ENCODE measurements at regions not wholly inside any gene's neighbourhood (a gene's known extent, or its start where the extent isn't known, plus 50 kb on each side); places are given as distances from the start of the nearest gene placed in this dataset.

DNA sequence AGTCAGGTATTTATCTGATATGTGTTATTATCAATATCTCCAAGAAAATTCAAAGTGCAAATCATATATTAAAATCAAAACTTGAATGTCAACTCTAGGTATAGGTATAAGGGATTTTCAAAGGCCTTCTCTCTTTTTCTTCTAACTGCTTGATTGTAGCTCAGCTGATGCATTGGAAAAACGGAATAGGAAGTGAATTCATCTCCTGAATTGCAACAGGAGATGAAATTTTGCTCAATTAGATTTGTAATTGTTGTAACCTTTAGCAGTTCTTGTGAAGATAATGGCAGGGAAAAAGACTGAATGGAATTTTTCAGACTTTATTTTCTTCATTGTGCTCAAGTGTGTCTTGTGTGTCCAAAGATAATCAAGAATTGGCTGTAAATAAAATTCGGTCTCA is 190.2 kb upstream of the KCNJ16 start:
- DNase-seq (ENCODE audit: low read depth in 2 of 2), result no peak

DNA sequence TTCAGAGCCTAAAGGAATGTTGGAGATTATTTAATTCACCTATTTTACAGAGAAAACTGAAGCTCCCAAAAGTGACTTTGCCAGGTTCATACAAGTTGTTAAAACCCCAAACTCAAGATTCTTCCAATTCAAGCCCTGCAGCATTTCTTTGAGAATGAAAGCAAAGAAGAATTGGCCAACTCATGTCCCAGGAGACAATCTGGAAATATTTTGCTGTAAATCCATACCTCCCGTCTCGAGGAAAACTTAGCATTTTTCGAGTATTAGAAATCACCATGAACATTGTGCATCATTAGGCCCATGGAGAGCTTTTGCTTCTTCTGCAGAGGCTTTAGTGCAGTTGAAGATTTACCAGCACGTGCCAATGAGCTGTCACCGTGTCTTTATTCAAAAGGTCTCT is 176.4 kb upstream of the KCNJ16 start:
- DNase-seq (ENCODE audit: low read depth in 2 of 2), result peak; percentile 60 to 65

DNA sequence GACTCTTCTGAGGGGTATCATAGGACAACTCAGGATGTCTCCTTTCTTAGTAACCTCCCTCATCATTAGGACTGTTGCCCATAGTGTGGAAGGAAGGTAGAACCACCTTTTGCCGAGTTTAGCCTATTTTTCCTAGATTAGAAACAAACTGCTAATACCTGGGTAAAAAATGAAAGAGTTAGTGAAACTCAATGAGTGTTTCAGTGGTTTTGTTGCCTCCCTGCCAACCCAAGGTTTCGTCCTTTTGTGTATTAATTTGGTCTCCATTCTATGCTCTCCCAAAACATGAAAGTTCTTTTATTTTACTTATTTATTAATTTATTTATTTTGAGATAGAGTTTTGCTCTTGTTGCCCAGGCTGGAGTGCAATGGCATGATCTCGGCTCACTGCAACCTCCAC is 174.9 kb upstream of the KCNJ16 start:
- DNase-seq (ENCODE audit: low read depth in 2 of 2), result no peak

- no peak for DNase-seq (ENCODE audit: low read depth in 2 of 2)
Observed at GRCh38 chr17:69900829-69901228, 174.2 kb upstream of the KCNJ16 start.

GRCh38 chr17:69906306-69906705 is 168.7 kb upstream of the KCNJ16 start:
- no peak for DNase-seq (ENCODE audit: low read depth in 2 of 2)

DNA sequence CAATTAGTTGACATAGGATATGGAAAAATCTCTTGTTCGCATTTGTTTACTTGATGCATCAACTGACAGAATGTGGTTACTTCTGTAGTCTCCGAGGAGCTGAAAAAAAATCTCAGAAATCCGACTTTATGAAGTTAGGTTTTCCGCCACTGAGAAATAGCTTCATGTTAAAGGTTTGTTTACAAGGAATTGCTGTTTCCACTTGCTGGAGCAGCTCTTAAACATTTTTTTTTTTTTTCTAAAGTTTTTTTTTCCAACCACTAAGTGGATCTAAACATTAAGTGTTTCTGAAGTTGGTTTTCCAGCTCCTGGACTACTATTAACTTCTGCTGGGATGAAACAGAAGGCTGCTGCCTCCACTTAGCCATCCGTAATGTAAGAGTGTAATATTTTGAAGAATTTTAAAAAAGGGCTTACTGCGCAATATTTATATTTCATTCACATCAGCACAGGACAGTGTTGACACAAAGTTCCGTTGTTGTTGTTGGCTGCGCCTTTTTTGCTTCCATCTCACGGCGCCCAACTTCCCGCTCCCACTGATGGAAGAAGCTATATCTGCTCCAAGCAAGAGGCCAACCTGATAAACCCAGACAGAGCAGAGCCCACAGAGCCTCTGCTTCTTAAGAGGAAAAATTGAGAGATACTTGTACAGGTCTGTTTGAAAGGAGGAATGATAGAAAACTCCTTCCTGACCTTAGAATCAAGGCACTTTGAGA is 167.7 kb upstream of the KCNJ16 start:
- DNase-seq (ENCODE audit: low read depth in 2 of 2), result no peak

DNA sequence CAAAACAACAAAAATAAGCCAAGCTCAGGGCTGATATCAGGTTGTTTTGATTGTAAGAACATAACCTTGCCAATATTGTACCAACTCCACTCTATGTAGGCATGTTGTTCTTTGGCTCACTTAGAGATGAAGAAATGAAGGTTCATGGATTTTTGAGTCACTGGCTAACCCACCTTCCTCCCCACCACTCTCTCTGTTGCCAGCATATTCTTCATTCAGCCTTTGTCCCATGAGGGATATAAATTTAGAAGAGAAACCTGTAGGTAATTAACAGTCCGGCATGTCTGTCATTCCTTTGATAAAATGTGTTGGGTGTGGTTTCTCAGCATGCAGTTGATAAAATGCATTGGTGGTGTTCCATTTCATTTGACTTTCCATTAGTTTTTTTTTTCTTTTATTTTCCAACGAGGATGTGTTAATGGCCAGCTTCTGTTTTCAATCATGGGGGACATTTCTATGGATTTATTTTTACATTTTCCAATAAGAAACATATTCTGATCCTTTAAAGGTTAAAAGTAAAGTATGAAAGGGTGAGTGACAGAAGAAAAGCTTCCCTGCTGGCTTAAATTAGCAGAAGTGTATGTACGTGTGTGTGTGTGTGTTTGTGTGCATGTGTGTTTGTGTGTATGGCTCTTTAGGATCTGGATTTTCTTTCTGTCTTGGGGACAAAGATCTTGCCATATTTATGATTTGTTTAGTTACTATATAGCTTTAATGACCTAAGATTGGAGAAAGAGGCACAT is 166.2 kb upstream of the KCNJ16 start:
- DNase-seq (ENCODE audit: low read depth in 2 of 2), result peak; percentile 47 to 56

GRCh38 chr17:69909389-69909788 is 165.6 kb upstream of the KCNJ16 start:
- no peak for DNase-seq (ENCODE audit: low read depth in 2 of 2)

- DNase-seq (ENCODE audit: low read depth in 2 of 2), result no peak
Observed at GRCh38 chr17:69912805-69913204, 162.2 kb upstream of the KCNJ16 start.

DNA sequence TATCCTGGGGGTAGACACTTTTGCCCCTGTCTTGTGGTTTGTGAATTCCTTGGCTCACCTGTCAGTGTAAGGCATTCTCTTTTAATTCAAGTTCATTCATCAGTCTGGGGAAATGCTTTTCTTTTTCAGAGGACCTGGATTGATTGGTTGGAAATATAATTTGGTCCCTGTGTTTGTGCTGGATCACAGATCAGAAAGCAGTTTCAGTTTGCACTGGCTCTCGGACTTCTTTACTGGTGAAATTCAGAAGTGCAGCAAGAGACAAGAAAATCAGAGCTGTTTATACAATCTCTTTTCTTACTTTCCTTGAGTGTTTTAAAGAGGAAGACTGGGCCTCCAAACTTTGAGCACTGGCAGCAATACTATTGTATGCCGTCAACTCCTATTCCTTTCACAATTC is 161.8 kb upstream of the KCNJ16 start:
- no peak for DNase-seq (ENCODE audit: low read depth in 2 of 2)

DNA sequence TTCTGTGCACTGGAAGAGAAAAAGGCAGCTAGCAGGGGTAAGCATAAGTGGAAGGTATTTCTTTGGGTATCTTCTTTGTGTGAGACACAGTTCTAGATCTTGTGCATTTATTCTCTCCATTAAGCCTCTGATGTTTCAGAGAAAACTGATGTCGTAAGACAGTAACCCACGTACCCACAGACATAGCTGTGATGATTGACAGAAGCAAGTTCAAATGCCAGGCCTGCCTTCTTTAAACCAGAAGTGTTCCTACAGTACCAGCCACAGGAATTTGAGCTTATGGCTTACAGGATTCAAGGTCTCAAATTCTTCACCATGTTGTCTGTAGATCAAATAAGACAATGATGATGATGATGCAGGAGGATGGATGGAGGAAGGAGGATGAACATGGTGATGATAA is 161.4 kb upstream of the KCNJ16 start:
- DNase-seq (ENCODE audit: low read depth in 2 of 2), result no peak

DNA sequence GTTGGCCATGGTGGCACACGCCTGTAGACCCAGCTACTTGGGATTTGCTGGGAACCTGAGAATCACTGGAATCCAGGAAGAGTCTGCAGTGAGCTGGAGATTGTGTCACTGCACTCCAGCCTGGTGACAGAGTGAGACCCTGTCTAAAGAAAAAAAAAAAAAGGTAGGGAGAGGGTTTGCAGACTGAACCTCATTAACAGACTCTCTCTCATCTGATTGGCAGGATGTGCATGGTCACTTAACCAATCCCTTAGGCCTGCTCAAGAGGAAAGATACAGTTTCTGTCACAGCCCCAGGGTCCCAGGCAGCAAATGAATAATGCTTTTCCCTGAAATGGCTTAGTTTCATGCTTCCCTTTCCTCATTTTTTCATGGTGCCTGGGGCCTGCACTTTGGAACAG is 160.5 kb upstream of the KCNJ16 start:
- DNase-seq (ENCODE audit: low read depth in 2 of 2), result no peak

DNA sequence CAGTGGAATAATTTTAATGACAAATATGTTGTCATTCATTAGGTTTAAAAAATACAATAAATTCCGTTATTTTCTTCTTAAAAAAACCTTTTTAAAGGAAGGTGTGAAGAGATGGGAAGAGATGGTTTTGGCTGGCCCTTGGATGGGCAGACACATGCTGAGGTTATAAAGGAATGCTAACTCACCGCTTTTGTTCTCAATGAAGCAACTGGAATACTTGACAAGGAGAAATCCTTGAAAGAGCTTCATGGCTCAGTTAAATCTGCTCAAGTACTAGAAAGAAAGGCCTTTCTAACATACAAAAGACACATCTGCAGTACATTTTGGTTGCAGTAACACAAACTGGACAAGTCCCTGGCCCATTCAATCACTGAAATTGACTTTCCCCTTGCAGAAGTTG is 158.3 kb upstream of the KCNJ16 start:
- no peak for DNase-seq (ENCODE audit: low read depth in 2 of 2)

- no peak for DNase-seq (ENCODE audit: low read depth in 2 of 2)
Observed at GRCh38 chr17:69918164-69918563, 156.9 kb upstream of the KCNJ16 start.

GRCh38 chr17:69919789-69920188 is 155.2 kb upstream of the KCNJ16 start:
- no peak for DNase-seq (ENCODE audit: low read depth in 2 of 2)

GRCh38 chr17:69921046-69921445 is 154.0 kb upstream of the KCNJ16 start:
- no peak for DNase-seq (ENCODE audit: low read depth in 2 of 2)

DNA sequence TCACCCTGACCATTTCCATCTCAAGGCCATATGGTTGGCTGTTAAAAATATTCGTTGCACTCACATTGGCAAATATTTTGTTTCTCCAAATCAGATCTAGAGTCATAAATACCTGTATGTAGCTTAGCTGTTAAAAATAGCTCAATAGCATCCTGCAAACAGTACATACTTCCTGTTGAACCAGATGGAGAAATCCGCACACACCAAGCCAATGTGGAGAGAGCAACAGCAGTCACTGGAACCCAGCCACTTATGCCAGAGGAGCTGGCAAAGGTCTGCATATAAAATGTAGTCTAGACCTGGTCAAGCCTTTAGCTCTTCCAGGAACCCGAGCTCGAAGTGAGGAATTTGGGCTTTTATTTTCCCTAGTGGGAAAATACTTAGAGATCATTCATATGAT is 146.4 kb upstream of the KCNJ16 start:
- no peak for DNase-seq (ENCODE audit: low read depth in 2 of 2)

DNA sequence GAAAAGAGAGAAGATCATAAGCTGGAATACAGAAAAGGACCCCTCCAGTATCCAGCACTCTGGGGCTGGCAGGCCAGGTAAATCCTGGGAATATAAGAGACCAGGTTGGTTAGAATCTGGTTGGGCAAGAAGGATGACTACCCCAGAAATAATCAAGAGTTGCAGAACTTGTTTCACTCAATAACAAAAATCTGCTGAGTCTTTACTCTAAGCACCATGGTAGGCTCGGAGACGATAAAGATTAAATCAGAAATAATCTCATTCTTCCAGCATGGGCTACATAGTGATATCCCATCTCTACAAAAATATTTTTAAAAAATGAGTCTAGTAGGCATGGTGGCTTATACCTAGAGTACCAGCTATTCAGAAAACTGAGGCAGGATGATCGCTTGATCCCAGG is 138.0 kb upstream of the KCNJ16 start:
- no peak for DNase-seq (ENCODE audit: low read depth in 2 of 2)

GRCh38 chr17:69943058-69943457 is 132.0 kb upstream of the KCNJ16 start:
- DNase-seq (ENCODE audit: low read depth in 2 of 2), result no peak

DNA sequence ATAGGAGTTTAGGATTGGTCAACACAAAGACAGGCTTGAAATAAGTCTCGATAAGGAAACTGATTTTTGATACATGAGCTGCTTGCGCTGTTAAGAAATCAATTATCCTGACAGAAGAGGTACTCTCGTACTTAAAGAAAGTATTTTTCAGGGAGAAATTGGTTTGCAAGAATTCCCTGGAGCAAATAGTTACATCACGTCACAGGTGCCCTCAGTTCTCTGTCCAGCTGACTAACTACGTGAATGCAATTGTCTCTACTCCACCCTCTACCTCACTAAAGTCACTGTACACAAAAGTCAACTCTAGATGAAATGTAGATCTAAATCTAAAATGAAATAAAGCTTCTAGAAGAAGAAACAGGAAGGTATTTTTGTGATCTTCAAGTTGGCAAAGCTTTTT is 130.6 kb upstream of the KCNJ16 start:
- no peak for DNase-seq (ENCODE audit: low read depth in 2 of 2)

DNA sequence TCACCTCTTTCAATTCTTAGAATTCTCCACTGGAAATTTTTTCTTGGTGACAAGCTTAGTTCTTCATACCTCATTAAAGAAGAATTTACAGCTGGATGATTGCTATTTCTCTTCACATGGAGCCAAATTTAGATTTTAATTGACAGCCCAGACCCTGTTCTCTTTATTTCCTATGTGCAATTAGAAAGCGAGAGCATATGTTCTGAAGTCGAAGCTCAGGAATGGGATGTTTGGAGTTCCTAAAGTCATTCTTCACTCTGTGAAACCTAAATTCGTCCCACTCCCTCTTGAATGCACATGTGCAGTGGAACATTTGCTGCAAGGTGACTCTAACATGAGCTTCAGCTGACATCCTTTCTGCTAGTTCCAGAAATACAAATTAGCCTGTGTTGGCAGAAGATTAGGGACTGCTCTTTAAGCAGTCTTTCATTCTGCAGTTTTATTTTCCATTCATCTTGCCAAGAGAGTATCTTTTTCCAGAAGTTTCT is 129.3 kb upstream of the KCNJ16 start:
- DNase-seq (ENCODE audit: low read depth in 2 of 2), result no peak

DNA sequence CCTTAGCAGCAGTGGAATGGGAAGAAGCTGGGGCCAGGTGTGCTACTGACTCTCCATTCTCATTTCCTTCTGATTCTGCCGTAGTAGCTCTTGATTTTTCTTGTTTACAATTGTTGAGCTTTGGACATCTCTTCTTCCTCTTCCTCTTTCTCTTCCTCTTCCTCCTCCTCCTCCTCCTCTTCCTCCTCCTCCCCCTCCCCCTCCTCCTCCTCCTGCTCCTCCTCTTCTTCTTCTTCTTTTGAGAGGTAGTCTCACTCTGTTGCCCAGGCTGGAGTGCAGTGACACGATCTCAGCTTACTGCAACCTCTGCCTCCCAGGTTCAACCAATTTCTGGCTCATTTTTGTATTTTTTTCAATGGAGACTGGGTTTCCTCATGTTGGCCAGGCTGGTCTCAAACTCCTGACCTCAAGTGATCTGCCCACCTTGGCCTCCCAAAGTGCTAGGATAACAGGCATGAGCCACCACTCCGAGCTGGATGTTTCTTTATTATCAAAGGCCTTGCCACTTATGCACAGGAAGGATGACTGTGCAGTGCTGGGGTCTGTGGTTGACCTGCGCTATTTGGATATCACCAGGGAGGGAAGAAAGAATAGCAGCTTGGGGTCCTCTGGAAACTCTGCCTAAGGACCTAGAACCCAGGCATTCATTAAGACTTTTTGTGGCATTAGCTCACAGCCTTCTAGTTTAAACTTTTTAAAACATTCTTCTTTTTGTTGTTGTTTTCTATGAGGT is 127.8 kb upstream of the KCNJ16 start:
- DNase-seq (ENCODE audit: low read depth in 2 of 2), result no peak

- DNase-seq (ENCODE audit: low read depth in 2 of 2), result no peak
Observed at GRCh38 chr17:69948406-69948805, 126.6 kb upstream of the KCNJ16 start.

Data from fibroblast of skin of left biceps (primary cell).